ENCODE measurements at regions not wholly inside any gene's neighbourhood (a gene's known extent, or its start where the extent isn't known, plus 50 kb on each side); places are given as distances from the start of the nearest gene placed in this dataset.

DNA sequence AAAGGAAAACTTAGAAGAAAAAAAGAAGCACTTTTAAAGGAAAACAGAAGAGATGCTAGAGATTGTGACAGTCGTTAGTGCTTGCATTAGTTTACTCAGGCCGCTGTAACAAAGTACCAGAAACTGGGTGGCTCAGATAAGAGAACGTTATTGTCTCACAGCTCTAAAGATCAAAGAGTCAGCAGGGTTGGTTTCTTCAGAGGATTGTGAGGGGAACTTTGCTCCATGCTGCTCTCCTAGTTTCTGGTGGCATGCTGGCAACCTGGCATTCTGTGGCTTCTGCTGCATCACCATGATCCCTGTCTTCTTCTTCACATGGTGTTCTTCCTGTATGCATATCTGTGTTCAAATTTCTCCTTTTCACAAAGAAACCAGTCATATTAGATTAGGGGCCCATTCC, 119.4 kb upstream of the PLEKHA5 start:
- Histone ChIP-seq H3K4me1 (ENCODE audit: control insufficient read depth, insufficient read depth, low read length) (no peaks in the 10 kb centered on the region), H3K27me3 (ENCODE audit: control insufficient read depth, insufficient read depth, low read length) (no peaks in the 10 kb centered on the region), H3K9me3 (ENCODE audit: control insufficient read depth, insufficient read depth, low read length) (no peaks in the 10 kb centered on the region), H3K27ac (ENCODE audit: low read length) (no peak overlapping the region), H3K4me3 (ENCODE audit: low read length) (no peak overlapping the region), H3K36me3 (ENCODE audit: control insufficient read depth, insufficient read depth, low read length) (no peaks in the 10 kb centered on the region)
- no peak overlapping the region for H3K4me3 Mint-ChIP-seq
- no peak overlapping the region for H3K27ac Mint-ChIP-seq
- TF ChIP-seq, protein P1, sequence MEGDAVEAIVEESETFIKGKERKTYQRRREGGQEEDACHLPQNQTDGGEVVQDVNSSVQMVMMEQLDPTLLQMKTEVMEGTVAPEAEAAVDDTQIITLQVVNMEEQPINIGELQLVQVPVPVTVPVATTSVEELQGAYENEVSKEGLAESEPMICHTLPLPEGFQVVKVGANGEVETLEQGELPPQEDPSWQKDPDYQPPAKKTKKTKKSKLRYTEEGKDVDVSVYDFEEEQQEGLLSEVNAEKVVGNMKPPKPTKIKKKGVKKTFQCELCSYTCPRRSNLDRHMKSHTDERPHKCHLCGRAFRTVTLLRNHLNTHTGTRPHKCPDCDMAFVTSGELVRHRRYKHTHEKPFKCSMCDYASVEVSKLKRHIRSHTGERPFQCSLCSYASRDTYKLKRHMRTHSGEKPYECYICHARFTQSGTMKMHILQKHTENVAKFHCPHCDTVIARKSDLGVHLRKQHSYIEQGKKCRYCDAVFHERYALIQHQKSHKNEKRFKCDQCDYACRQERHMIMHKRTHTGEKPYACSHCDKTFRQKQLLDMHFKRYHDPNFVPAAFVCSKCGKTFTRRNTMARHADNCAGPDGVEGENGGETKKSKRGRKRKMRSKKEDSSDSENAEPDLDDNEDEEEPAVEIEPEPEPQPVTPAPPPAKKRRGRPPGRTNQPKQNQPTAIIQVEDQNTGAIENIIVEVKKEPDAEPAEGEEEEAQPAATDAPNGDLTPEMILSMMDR (IDR thresholded peaks at IDR 0.05): no peak
- no peaks in the 10 kb centered on the region for H3K36me3 Mint-ChIP-seq
- no peaks in the 10 kb centered on the region for H3K4me1 Mint-ChIP-seq
- WGBS (ENCODE audit: insufficient coverage): 88% methylated on average over 3 of the region's 3 CpGs
- H3K27me3 Mint-ChIP-seq (ENCODE audit: low read depth in 2 of 2): no peaks in the 10 kb centered on the region
- intact Hi-C loops (cut with micrococcal nuclease): no loop called here
- ATAC-seq (no peak), DNase-seq (no peak)
- no peaks in the 10 kb centered on the region for H3K9me3 Mint-ChIP-seq

GRCh38 chr12:19010726-19011125, 118.8 kb upstream of the PLEKHA5 start:
- Mint-ChIP-seq H3K27ac (no peak overlapping the region), H3K4me1 (no peaks in the 10 kb centered on the region), H3K36me3 (no peaks in the 10 kb centered on the region), H3K9me3 (no peaks in the 10 kb centered on the region), H3K27me3 (ENCODE audit: low read depth in 2 of 2) (no peaks in the 10 kb centered on the region), H3K4me3 (no peak overlapping the region)
- WGBS (ENCODE audit: insufficient coverage): 92% methylated on average over 10 of the region's 10 CpGs
- no peaks in the 10 kb centered on the region for H3K9me3 ChIP-seq (ENCODE audit: control insufficient read depth, insufficient read depth, low read length)
- intact Hi-C loops (cut with micrococcal nuclease): no loop called here
- H3K27ac ChIP-seq (ENCODE audit: low read length): no peak overlapping the region
- TF ChIP-seq, protein P1 (IDR thresholded peaks at IDR 0.05): no peak
- no peak for DNase-seq
- no peaks in the 10 kb centered on the region for H3K36me3 ChIP-seq (ENCODE audit: control insufficient read depth, insufficient read depth, low read length)
- no peak for ATAC-seq
- no peaks in the 10 kb centered on the region for H3K4me1 ChIP-seq (ENCODE audit: control insufficient read depth, insufficient read depth, low read length)
- no peak overlapping the region for H3K4me3 ChIP-seq (ENCODE audit: low read length)
- H3K27me3 ChIP-seq (ENCODE audit: control insufficient read depth, insufficient read depth, low read length): no peaks in the 10 kb centered on the region

- H3K4me3 ChIP-seq (ENCODE audit: low read length): no peak overlapping the region
- H3K36me3 Mint-ChIP-seq: no peaks in the 10 kb centered on the region
- 92% methylated on average over 3 of the region's 3 CpGs for WGBS (ENCODE audit: insufficient coverage)
- TF ChIP-seq, protein P1 (IDR thresholded peaks at IDR 0.05): no peak
- no peak for ATAC-seq
- H3K4me1 ChIP-seq (ENCODE audit: control insufficient read depth, insufficient read depth, low read length): no peaks in the 10 kb centered on the region
- H3K27me3 Mint-ChIP-seq (ENCODE audit: low read depth in 2 of 2): no peaks in the 10 kb centered on the region
- no peaks in the 10 kb centered on the region for H3K9me3 Mint-ChIP-seq
- no peak overlapping the region for H3K27ac Mint-ChIP-seq
- no peak overlapping the region for H3K27ac ChIP-seq (ENCODE audit: low read length)
- H3K36me3 ChIP-seq (ENCODE audit: control insufficient read depth, insufficient read depth, low read length): no peaks in the 10 kb centered on the region
- H3K27me3 ChIP-seq (ENCODE audit: control insufficient read depth, insufficient read depth, low read length): no peaks in the 10 kb centered on the region
- no peaks in the 10 kb centered on the region for H3K9me3 ChIP-seq (ENCODE audit: control insufficient read depth, insufficient read depth, low read length)
- H3K4me3 Mint-ChIP-seq: no peak overlapping the region
- DNase-seq: no peak
- intact Hi-C loops (cut with micrococcal nuclease): no loop called here
- H3K4me1 Mint-ChIP-seq: no peaks in the 10 kb centered on the region
Observed at GRCh38 chr12:19012965-19013364, 116.6 kb upstream of the PLEKHA5 start.

DNA sequence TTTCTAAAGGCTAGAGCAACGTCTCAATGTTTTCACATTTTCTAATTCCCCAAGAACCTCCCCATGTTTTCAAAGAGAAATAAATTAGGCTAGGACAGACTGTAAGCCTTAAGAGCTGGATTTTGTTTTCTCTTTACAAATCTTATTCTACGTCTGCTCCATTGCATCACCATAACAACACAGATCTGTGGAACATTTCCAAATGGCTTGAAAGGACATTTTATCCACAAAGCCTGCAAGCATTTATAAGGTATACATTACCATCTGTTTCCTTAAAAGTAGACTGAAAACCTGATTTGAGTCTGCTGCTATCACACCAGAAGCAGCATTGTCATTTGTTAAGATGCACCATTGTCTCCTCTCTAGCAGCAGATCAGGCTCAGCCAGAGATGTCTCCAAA, 115.3 kb upstream of the PLEKHA5 start:
- Mint-ChIP-seq H3K4me1 (no peaks in the 10 kb centered on the region), H3K4me3 (no peak overlapping the region), H3K27ac (no peak overlapping the region), H3K27me3 (ENCODE audit: low read depth in 2 of 2) (no peaks in the 10 kb centered on the region), H3K36me3 (no peaks in the 10 kb centered on the region), H3K9me3 (no peaks in the 10 kb centered on the region)
- H3K27me3 ChIP-seq (ENCODE audit: control insufficient read depth, insufficient read depth, low read length): no peaks in the 10 kb centered on the region
- DNase-seq: no peak
- ATAC-seq: no peak
- H3K27ac ChIP-seq (ENCODE audit: low read length): no peak overlapping the region
- 79% methylated on average over 1 of the region's 2 CpGs for whole genome bisulfite sequencing (ENCODE audit: insufficient coverage)
- H3K4me1 ChIP-seq (ENCODE audit: control insufficient read depth, insufficient read depth, low read length): no peaks in the 10 kb centered on the region
- H3K36me3 ChIP-seq (ENCODE audit: control insufficient read depth, insufficient read depth, low read length): no peaks in the 10 kb centered on the region
- TF ChIP-seq, protein P1 (IDR thresholded peaks at IDR 0.05): no peak
- H3K9me3 ChIP-seq (ENCODE audit: control insufficient read depth, insufficient read depth, low read length): no peaks in the 10 kb centered on the region
- intact Hi-C loops (cut with micrococcal nuclease): no loop called here
- H3K4me3 ChIP-seq (ENCODE audit: low read length): no peak overlapping the region

Measured in natural killer cell (primary cell).